T-helper 9 cell (primary cell): ENCODE measurements at regions not wholly inside any gene's neighbourhood (a gene's known extent, or its start where the extent isn't known, plus 50 kb on each side); places are given as distances from the start of the nearest gene placed in this dataset.
"Not testable (repeated sequence)": the region's sequence is repeated elsewhere in the genome, so short reads cannot be mapped to it uniquely, and the experiment has no call there.

ENCODE experiments used
- DNase-seq: peaks from one replicate; pipeline ENCODE4 v3.0.0-alpha.2; 2020

GRCh38 chr2:61671561-61672315, 133.6 kb upstream of the XPO1 start:
- no peak for DNase-seq

GRCh38 chr2:61670591-61671501, 132.7 kb upstream of the XPO1 start:
- DNase-seq = no peak

- DNase-seq = no peak
Measured at GRCh38 chr2:61664190-61664589, 126.0 kb upstream of the XPO1 start.

- no peak for DNase-seq
Measured at GRCh38 chr2:61662990-61663389, 124.8 kb upstream of the XPO1 start.

- DNase-seq = no peak
Measured at GRCh38 chr2:61660511-61661388, 122.6 kb upstream of the XPO1 start.

- DNase-seq = no peak
Measured at GRCh38 chr2:61658841-61659780, 121.0 kb upstream of the XPO1 start.

GRCh38 chr2:61649946-61650345, 111.8 kb upstream of the XPO1 start:
- not testable (repeated sequence) for DNase-seq

GRCh38 chr2:61649021-61649420, 110.9 kb upstream of the XPO1 start:
- DNase-seq = no peak

GRCh38 chr2:61647044-61647443, 108.9 kb upstream of the XPO1 start:
- DNase-seq = no peak

GRCh38 chr2:61645911-61646310, 107.8 kb upstream of the XPO1 start:
- DNase-seq = no peak

- DNase-seq = not testable (repeated sequence)
Measured at GRCh38 chr2:61643153-61643552, 105.0 kb upstream of the XPO1 start.

GRCh38 chr2:61640406-61640805, 102.2 kb upstream of the XPO1 start:
- DNase-seq = no peak

GRCh38 chr2:61639721-61640120, 101.6 kb upstream of the XPO1 start:
- DNase-seq = no peak

- DNase-seq = no peak
Measured at GRCh38 chr2:61636686-61637085, 98.5 kb upstream of the XPO1 start.

- DNase-seq = no peak
Measured at GRCh38 chr2:61634512-61634911, 96.4 kb upstream of the XPO1 start.

GRCh38 chr2:61633250-61633649, 95.1 kb upstream of the XPO1 start:
- no peak for DNase-seq

GRCh38 chr2:61632276-61633169, 94.4 kb upstream of the XPO1 start:
- no peak for DNase-seq

GRCh38 chr2:61631321-61631720, 93.2 kb upstream of the XPO1 start:
- DNase-seq = no peak

- no peak for DNase-seq
Measured at GRCh38 chr2:61626827-61627226, 88.7 kb upstream of the XPO1 start.

GRCh38 chr2:61623747-61624146, 85.6 kb upstream of the XPO1 start:
- no peak for DNase-seq
